ENCODE measurements at regions not wholly inside any gene's neighbourhood (a gene's known extent, or its start where the extent isn't known, plus 50 kb on each side); places are given as distances from the start of the nearest gene placed in this dataset.

- WGBS, 4 donors = 92 to 98% (median 95%) methylated on average over 8 of the region's 8 CpGs
- Histone ChIP-seq H3K4me1 (replicated peaks in 1 of 2) (no peaks in the 10 kb centered on the region), H3K4me3 (no peak overlapping the region), H3K36me3 (replicated peaks in 1 of 2) (no peaks in the 10 kb centered on the region), H3K27ac (no peak overlapping the region), H3K27me3 (no peaks in the 10 kb centered on the region), H3K9me3 (replicated peaks in 1 of 3) (no peaks in the 10 kb centered on the region)
- intact Hi-C loops (cut with DNase I) = no loop called here
- DNase-seq = no peak
- TF ChIP-seq CTCF (IDR thresholded peaks at IDR 0.05) = no peak
- no peak for TF ChIP-seq POLR2A (IDR thresholded peaks at IDR 0.05)
Observed at GRCh38 chr2:8018956-8019355, 662.9 kb upstream of the ID2 start.

GRCh38 chr2:8019934-8020333 lies 661.9 kb upstream of the ID2 start:
- no peaks in the 10 kb centered on the region for H3K4me1 ChIP-seq (replicated peaks in 1 of 2)
- H3K36me3 ChIP-seq (replicated peaks in 1 of 2) = no peaks in the 10 kb centered on the region
- WGBS, 4 donors = 93 to 98% (median 97%) methylated on average over 8 of the region's 8 CpGs
- no peak for DNase-seq
- H3K9me3 ChIP-seq (replicated peaks in 1 of 3) = no peaks in the 10 kb centered on the region
- no peak overlapping the region for H3K4me3 ChIP-seq
- TF ChIP-seq CTCF (IDR thresholded peaks at IDR 0.05) (no peak), POLR2A (IDR thresholded peaks at IDR 0.05) (no peak)
- no peak overlapping the region for H3K27ac ChIP-seq
- intact Hi-C loops (cut with DNase I) = no loop called here
- H3K27me3 ChIP-seq = no peaks in the 10 kb centered on the region

GRCh38 chr2:8021921-8022320 lies 659.9 kb upstream of the ID2 start:
- Histone ChIP-seq H3K36me3 (replicated peaks in 1 of 2) (no peaks in the 10 kb centered on the region), H3K27ac (no peak overlapping the region), H3K4me1 (replicated peaks in 1 of 2) (no peaks in the 10 kb centered on the region), H3K4me3 (no peak overlapping the region), H3K9me3 (replicated peaks in 1 of 3) (no peaks in the 10 kb centered on the region), H3K27me3 (no peaks in the 10 kb centered on the region)
- intact Hi-C loops (cut with DNase I) = no loop called here
- DNase-seq = no peak
- no peak for TF ChIP-seq POLR2A (IDR thresholded peaks at IDR 0.05)
- TF ChIP-seq CTCF (IDR thresholded peaks at IDR 0.05) = no peak
- 44 to 73% (median 48%) methylated on average over 2 of the region's 2 CpGs for WGBS, 4 donors

- H3K27ac ChIP-seq = no peak overlapping the region
- TF ChIP-seq POLR2A (IDR thresholded peaks at IDR 0.05) (no peak), CTCF (IDR thresholded peaks at IDR 0.05) (no peak)
- H3K4me3 ChIP-seq = no peak overlapping the region
- H3K36me3 ChIP-seq (replicated peaks in 1 of 2) = no peaks in the 10 kb centered on the region
- no peak for DNase-seq
- intact Hi-C loops (cut with DNase I) = no loop called here
- no peaks in the 10 kb centered on the region for H3K4me1 ChIP-seq (replicated peaks in 1 of 2)
- H3K9me3 ChIP-seq (replicated peaks in 1 of 3) = no peaks in the 10 kb centered on the region
- no peaks in the 10 kb centered on the region for H3K27me3 ChIP-seq
- WGBS, 4 donors = 71 to 81% (median 80%) methylated on average over 9 of the region's 9 CpGs
Observed at GRCh38 chr2:8022908-8023640, 658.8 kb upstream of the ID2 start.

All from adrenal gland (tissue), 9 donors.